Inflammatory macrophage treated with lipopolysaccharide for 4 hours (primary cell): ENCODE measurements at regions not wholly inside any gene's neighbourhood (a gene's known extent, or its start where the extent isn't known, plus 50 kb on each side); places are given as distances from the start of the nearest gene placed in this dataset.
"Not testable (repeated sequence)": the region's sequence is repeated elsewhere in the genome, so short reads cannot be mapped to it uniquely, and the experiment has no call there.

Experiments
- DNase-seq: peaks from one replicate; pipeline ENCODE4 v3.0.0-alpha.2; 2020

DNA sequence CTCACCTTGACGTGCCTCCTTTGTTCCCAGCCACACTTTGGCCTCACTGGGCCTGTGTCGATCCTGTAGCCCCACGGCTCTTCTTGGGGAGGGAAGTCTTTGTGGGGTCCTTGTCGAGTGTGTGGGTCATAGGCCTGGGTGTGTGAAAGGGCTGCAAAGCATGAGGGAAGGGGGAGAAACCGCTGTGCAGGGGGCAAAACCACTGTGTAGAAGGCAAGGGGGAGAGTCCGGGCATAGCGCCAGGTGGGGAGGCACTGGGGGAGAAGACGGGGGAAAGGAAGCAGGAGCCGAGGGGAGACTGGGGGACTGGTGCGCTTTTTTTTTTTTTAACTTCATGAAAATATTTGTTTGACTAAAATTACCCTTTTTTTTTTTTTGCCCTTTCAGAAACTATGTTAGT is 65.1 kb upstream of the RASD2 start:
- DNase-seq, result no peak

DNA sequence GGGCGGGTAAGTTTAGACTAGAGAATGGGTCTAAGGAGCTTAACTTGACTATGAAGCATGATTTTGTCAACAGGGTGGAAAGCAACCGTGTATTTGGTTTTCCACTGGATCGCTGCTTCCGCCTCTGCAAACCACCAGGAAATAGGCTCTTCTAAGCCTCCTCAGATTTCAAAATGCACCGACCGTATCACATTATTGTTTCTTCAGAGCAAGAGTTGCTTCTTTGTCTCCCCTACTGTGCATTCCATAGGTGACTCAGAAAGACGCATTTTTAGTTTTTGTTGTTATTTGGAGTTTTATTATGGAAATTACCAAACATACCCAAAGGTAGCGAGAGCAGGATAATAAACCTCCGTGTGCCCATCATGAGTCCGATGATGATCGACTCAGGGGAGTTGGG is 64.3 kb upstream of the RASD2 start:
- DNase-seq, result no peak

DNA sequence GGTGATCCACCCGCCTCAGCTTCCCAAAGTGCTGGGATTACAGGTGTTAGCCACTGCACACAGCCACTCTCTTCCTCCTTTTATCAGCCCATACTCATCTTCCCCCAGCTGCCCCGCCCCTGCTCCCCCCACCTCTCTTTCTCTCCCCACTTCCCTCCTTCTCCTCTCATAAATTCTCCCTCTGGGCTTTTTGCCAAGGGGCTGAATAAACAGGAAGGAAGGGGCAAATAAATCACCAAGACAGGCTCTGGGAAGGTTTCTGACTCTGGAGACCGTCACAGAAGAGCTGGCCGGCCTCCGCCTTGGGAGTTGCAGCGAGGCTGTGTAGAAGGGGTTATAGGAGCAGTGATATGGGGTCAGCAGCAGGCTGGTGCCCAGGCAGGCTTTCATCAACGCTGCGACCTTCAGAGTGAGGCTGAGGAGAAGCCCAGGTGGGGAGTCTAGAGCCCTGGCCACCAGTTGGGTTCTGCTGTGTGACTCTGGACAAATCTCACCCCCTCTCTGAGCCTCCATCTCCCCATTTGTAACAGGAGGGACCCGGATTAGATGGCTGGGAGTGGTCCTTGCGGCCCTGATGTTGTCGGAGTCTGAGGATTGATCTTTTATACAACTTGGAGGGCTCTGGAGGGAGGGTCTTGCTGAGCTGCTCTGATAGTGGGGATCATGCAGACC is 62.6 kb upstream of the RASD2 start:
- DNase-seq, result peak; percentile 47

DNA sequence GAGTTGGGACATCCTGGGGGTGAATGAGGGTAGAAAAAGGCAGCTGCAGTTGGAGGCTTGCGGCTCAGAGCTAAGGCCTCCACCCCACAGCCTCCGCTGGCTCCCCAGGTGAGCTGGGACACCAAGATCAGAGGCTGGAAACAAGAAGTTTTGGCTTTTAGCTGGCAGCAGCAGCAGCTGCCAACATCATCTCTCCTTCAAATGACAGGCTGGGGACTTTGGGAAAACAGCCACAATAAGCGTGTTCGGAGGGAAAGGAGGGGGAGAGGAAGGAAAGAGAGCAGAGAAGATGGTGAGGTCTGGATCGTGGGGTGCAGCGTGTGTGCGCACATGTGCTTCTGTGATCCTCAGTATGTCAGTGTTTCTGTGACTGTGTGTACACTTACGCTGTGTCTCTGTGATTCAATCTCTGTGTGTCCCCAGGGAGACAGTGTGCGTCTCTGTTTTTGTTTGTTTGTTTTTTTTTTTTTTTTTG is 62.0 kb upstream of the RASD2 start:
- DNase-seq, result no peak

DNA sequence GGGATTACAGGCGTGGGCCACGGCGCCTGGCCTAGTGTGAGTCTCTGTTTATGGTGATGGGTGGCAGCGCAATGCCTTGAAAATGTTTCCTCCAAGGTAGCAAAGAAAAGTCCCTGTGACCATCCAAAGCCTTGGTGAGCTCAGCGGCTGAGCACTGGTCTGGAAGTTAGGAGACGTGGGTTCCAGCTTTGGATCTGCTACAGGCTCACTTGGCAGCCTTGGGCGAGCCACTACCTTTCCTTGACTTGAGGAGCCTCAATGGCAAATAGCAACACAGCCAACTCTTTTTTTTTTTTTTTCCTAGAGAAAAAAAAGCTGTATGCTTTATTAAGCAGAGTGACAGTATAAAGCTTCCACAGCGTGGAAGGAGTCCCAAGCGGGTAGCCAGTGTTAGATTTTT is 61.3 kb upstream of the RASD2 start:
- no peak for DNase-seq

DNA sequence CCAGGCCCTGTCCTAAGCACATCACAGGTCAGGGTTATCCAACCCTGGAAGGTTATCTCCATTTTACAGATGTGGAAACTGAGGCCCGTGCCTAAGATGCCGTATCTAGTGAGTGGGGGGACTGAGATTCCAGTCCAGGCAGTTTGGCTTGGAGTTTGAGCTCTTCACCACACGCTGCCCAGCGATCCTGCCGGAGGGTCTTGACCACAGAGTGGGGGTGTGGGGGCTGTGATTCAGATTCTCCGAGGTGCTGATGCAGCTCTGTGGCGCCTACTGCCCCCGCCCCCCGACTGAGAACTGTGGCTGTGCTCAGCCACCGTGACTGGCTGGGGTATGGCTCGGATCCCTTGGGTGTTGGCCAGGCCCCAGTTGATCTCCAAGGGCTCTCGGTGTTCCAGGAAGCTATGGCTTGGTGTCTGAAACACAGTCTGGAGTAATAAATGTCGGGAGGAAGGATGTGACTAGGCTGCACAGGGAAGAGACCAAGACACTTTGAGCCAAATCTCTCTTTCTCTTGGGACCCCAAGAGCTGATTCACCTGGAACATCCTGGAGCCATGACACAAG is 60.6 kb upstream of the RASD2 start:
- no peak for DNase-seq

DNA sequence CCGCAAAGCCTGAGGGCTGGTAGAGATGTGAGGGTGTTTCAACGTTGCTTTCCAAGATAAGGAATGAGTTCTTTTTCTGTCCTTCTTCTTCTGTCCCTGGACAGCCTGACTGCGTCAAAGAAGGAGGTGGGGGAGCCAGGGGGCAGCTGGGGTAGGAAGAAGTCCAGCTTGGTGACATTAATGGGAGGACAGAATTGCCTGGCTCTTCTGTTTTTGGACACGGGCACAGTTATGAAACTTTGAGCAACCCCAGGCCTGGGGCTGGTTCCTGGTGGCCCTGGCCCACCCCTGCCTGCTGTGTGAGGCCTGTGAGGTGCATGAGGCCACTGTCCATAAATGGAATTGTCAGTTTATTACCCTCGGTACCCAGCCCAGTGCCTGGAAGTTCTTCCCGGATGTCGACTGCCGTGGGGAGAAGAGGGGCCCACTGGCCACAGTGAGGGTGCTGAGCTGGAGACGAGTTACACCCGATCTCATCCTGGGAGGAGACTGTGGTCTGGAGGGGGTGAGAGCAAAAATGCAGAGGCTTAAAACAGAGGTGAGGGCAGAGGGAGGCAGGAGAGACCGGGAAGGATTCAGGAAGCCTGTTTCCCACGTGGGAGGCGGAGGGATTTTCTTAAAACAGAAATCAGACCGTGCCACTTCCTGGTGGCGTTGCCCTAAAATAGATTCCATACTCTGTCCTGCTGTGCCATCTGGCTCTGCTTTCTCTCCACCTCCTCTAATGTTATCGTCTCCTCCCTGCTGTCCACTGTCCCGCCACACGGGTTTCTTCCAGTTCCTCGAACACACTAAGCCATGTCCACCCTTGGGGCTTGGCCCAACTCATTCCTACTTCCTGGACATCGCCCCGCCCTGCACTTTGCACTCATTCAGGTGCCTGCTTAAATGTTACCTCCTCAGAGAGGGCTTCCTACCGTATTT is 59.7 kb upstream of the RASD2 start:
- DNase-seq, result peak; percentile 20

DNA sequence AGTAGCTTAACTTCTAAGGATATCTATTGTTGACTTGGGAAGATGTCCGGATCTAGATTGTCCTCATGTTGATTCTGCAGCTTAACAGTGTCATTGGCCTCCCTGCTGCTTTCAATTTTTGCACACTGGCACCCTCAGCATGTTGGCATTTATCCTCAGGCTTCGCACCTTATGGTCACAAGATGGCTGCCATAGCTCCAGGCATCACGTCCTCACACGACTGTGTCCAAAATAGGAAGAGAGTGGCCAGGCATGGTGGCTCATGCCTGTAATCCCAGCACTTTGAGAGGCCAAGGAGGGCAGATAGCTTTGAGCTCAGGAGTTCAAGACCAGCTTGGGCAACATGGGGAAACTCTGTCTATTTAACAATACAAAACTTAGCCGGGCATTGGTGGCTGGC is 58.3 kb upstream of the RASD2 start:
- DNase-seq, result no peak

DNA sequence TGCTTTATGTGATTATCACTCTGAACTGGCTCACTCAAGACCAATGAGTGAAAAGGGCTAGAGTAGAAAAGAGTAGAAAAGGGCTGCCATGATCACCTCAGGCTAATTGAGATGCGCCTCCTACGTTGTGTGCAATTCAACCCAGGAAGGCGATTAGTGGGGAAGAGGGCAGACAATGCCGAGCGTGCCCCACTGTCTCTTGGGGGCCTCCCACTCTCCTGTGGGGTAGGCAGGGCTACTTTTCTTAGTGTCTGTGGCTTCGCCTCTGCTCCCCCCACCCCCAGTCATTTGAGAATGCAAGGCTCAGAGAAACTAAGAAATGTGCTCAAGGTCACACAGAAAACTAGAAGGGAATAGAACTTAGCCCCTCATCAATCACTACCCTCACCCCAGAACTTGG is 57.7 kb upstream of the RASD2 start:
- DNase-seq, result no peak

DNA sequence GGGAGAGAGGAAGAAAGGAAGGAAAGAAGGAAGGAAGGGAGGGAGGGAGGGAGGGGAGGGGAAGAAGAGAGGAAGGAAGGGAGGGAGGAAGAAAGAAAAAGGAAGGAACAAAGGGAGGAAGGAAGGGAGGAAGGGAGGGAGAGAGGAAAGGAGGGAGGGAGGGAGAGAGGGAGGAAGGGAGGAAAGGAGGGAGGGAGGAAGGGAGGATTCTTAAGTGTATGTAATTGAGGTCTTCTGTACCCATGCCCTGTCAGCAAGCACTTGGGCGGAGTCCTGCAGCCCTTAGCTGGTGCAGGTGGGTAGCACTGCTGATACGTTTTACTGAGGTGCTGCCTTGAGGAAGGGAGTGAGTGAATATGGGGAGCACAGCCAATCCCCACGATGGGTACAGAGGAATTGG is 56.9 kb upstream of the RASD2 start:
- DNase-seq, result no peak

DNA sequence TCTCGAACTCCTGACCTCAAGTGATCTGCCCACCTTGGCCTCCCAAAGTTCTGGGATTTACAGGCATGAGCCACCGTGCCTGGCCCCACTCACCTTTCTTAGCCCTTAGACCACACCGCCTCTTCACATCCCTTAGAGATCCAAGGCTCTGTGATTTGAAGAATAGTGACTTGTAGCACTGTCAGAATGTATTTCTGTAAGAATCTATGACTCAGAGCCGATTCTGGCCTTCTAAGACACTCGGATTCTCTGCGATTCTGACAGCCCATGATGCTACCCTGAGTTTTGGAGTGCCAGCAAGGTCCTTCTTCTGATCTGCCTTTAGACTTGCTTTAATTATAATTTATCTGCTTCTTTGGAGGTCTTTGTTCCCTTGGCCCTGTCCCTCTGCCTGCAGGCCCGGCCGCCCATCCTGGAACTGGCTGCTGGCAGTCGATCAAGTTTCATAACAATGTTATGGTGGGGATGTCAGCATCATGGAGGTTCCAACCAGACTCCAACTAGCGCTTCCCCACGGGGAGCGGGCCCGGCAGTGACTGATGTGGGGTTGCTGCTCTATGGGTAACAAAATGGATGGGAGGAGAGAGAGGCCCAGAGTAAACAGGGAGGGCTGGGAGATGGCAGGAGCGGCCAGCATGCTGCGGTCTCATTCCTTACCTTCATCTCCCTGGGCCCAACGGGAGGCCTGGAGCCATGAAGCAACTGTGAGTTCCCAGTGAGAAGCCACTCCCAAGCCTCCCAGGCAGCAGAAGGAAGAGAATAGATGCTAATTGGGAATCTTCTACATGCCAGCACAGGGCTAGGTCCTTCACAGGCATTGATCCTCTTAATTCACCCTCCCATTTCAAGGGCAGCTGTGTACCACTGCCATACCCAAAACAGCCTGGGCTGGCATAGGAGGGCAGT is 55.7 kb upstream of the RASD2 start:
- no peak for DNase-seq

DNA sequence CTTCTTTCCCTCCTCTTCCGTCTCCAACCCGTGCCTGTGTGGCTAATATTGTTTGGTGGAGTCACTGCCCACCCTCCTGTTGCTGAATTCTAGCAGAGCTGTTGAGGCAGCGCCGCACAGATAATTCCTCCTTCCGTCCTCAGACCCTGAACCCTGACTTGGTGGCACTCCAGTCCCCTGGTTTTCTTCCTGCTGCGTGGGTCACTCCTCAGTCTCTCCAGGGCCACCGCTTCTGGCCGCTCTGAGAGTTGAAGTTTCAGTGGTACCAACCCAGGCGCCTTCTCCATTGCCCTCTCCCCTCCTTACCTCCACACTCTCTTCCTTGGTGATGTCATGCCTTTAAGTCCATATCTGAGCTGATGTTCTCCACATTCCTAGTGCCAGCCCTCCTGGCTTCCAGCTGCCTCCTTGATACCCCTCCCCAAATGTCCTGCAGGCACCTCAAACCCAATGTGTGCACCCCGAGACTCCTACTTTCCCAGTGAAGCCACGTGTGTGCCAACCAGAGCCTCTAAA is 54.5 kb upstream of the RASD2 start:
- no peak for DNase-seq

DNA sequence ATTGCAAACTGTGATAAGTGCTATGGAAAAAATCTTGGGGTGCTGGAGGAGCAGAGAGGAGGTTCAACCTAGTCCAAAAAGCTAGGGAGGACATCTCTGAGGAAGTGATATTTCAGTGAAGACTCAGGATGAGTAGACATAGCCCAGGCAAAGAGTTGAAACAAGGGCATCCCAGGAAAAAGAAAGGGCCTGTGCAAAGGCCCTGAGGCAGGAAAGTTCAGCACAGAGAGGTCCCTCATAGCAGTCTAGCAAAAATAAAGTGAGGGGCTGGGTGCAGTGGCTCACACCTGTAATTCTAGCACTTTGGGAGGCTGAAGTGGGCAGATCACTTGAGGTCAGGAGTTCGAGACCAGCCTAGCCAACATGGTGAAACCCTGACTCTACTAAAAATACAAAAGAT is 53.0 kb upstream of the RASD2 start:
- DNase-seq, result not testable (repeated sequence)

DNA sequence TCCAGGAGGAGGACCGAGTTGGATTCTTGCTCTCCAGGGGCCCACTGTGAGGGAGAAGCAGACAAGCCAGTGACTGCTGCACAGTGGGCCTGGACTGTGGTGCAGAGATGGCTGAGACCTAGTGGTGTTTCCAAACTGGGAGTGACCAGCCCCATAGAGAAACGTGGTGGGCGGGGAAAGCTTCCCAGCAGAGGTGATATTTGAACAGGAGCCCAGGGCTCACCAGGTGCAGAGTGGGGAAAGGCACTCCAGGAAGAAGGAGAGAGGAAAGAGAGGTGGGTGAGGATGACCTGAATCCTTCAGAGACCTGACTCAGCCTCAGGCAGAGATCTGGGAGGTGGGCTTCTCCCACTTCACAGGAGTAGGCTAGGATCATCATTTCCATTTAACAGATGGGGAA is 52.1 kb upstream of the RASD2 start:
- no peak for DNase-seq

DNA sequence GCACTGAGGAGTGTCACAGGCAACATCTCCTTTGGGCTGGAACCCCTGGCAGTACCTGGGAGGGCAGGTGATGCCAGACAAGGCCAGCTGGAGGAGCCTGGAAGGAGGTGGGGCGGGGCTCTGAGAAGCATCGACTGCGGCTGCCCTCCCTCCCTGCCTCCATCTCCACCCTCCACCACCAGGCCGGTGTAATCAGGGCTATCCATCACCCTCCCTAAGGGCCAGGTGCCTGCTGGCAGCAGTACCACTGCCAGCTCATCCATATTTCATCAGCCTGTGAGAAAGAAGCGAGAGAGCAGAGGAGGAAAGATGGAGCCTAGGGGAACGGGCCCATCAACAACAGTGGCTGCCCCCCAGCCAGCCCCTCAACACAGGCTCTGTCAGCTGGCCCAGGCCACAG is 51.4 kb upstream of the RASD2 start:
- no peak for DNase-seq
